IMR-90 (cell line): ENCODE measurements at regions not wholly inside any gene's neighbourhood (a gene's known extent, or its start where the extent isn't known, plus 50 kb on each side); places are given as distances from the start of the nearest gene placed in this dataset.

Experiments
- ATAC-seq: fragments of 200-7000 bp; cut with Tn5 transposase; 2 replicates; pipeline ENCODE4 v1.9.1; 2020; ENCODE audit warnings: low read depth, mild to moderate bottlenecking, moderate library complexity
- BruUV-seq: library from RNA; stranded (reverse); fragments of 400-500 nt; replicated peaks from 2 replicates; lab custom pipeline; 2021; lab: Mats Ljungman, UMichigan
- CTCF ChIA-PET: fragments of 300-600 bp; formaldehyde crosslinking; extraction: SDS; loops from one replicate; lab custom pipeline; 2021; ENCODE audit warnings: antibody characterized with exemption; lab: Yijun Ruan, JAX
- POLR2A ChIA-PET: fragments of 300-600 bp; sonication (Branson Sonifier 250); formaldehyde crosslinking; loops from one replicate; lab custom pipeline; 2022; ENCODE audit warnings: antibody characterized with exemption; ENCODE audit not compliant: unreplicated experiment; lab: Charles Lee
- DNase-seq: peaks from one replicate; pipeline ENCODE4 v3.0.0; 2013
- H2AFZ ChIP-seq: replicated peaks from 2 replicates; pipeline ENCODE3; 2013; ENCODE audit warnings: low read length, mild to moderate bottlenecking; ENCODE audit not compliant: poor library complexity
- H2AK5ac ChIP-seq: 2 replicates; pipeline ENCODE4 v1.6.1; 2013; ENCODE audit warnings: low read depth, low read length, inconsistent platforms
- H2AK9ac ChIP-seq: replicated peaks from 2 replicates; pipeline ENCODE3; 2013; ENCODE audit warnings: mild to moderate bottlenecking, low read depth, low read length, moderate library complexity; ENCODE audit not compliant: poor library complexity
- H2BK120ac ChIP-seq: 2 replicates; pipeline ENCODE4 v1.6.1; 2013; ENCODE audit warnings: low read depth, low read length, inconsistent platforms
- H2BK15ac ChIP-seq: 3 replicates; pipeline ENCODE4 v1.6.1; 2013; ENCODE audit warnings: low read depth, low read length, inconsistent platforms
- H2BK20ac ChIP-seq: 2 replicates; pipeline ENCODE4 v1.6.1; 2013; ENCODE audit warnings: low read depth, mild to moderate bottlenecking, inconsistent platforms, low read length, moderate library complexity
- H2BK5ac ChIP-seq: 2 replicates; pipeline ENCODE4 v1.6.1; 2013; ENCODE audit warnings: mild to moderate bottlenecking, low read depth, low read length, inconsistent platforms; ENCODE audit not compliant: poor library complexity, severe bottlenecking
- H3K14ac ChIP-seq: replicated peaks from 2 replicates; pipeline ENCODE4 v1.6.1; 2013; ENCODE audit warnings: low read depth, low read length, inconsistent platforms
- H3K18ac ChIP-seq: 2 replicates; pipeline ENCODE4 v1.6.1; 2013; ENCODE audit warnings: low read depth, low read length, control low read depth
- H3K23ac ChIP-seq: 2 replicates; pipeline ENCODE4 v1.6.1; 2013; ENCODE audit warnings: low read depth, low read length, inconsistent platforms
- H3K27ac ChIP-seq: 2 replicates; pipeline ENCODE4 v1.5.1; 2013; ENCODE audit warnings: mild to moderate bottlenecking, control low read depth, low read length; ENCODE audit not compliant: insufficient read depth
- H3K27me3 ChIP-seq: 2 replicates; pipeline ENCODE4 v1.6.1; 2013; ENCODE audit warnings: low read length; ENCODE audit not compliant: control insufficient read depth, insufficient read depth
- H3K36me3 ChIP-seq: 2 replicates; pipeline ENCODE4 v1.6.1; 2013; ENCODE audit warnings: low read length, mixed read lengths; ENCODE audit not compliant: control insufficient read depth, insufficient read depth
- H3K4ac ChIP-seq: 2 replicates; pipeline ENCODE4 v1.6.1; 2013; ENCODE audit warnings: low read depth, low read length, inconsistent platforms
- H3K4me1 ChIP-seq: 2 replicates; pipeline ENCODE4 v1.6.1; 2013; ENCODE audit warnings: low read length, mixed read lengths; ENCODE audit not compliant: control insufficient read depth, insufficient read depth
- H3K4me2 ChIP-seq: 2 replicates; pipeline ENCODE4 v1.6.1; 2013; ENCODE audit warnings: low read depth, mild to moderate bottlenecking, control low read depth, low read length, moderate library complexity
- H3K4me3 ChIP-seq: 2 replicates; pipeline ENCODE4 v1.5.1; 2013; ENCODE audit warnings: low read depth, mild to moderate bottlenecking, control low read depth, low read length, moderate library complexity; ENCODE audit not compliant: insufficient read depth
- H3K56ac ChIP-seq: 2 replicates; pipeline ENCODE4 v1.6.1; 2013; ENCODE audit warnings: low read length, inconsistent platforms; ENCODE audit not compliant: insufficient read depth; ENCODE audit errors: extremely low read depth
- H3K79me1 ChIP-seq, 2 experiments: 2 replicates each; pipeline ENCODE4 v1.6.1; 2013; ENCODE audit warnings: low read length in 2 of 2, inconsistent platforms in 1 of 2, low read depth in 1 of 2
- H3K9ac ChIP-seq: 2 replicates; pipeline ENCODE4 v1.6.1; 2013; ENCODE audit warnings: low read depth, low read length, control low read depth
- H3K9me1 ChIP-seq: 2 replicates; pipeline ENCODE4 v1.6.1; 2013; ENCODE audit warnings: low read length, inconsistent platforms; ENCODE audit not compliant: insufficient read depth
- H3K9me3 ChIP-seq: 2 replicates; pipeline ENCODE4 v1.6.1; 2013; ENCODE audit warnings: low read length; ENCODE audit not compliant: control insufficient read depth, insufficient read depth
- H4K20me1 ChIP-seq: 2 replicates; pipeline ENCODE4 v1.6.1; 2013; ENCODE audit warnings: low read length, inconsistent platforms; ENCODE audit not compliant: insufficient read depth
- H4K5ac ChIP-seq: 2 replicates; pipeline ENCODE4 v1.6.1; 2013; ENCODE audit warnings: mild to moderate bottlenecking, low read depth, low read length, control low read depth
- H4K8ac ChIP-seq, 2 experiments: 2 replicates each; pipeline ENCODE4 v1.6.1; 2013; ENCODE audit warnings: low read depth in 2 of 2, low read length in 2 of 2, control low read depth in 1 of 2, inconsistent platforms in 1 of 2
- H4K91ac ChIP-seq: 2 replicates; pipeline ENCODE4 v1.6.1; 2013; ENCODE audit warnings: low read depth, low read length, inconsistent platforms; ENCODE audit not compliant: insufficient read depth
- CEBPB ChIP-seq: IDR thresholded peaks from 2 replicates; pipeline ENCODE4 v1.6.1; 2012; ENCODE audit warnings: low read depth, low read length, improper control_type of control experiment
- CHD1 ChIP-seq: IDR thresholded peaks from 2 replicates; pipeline ENCODE4 v1.6.1; 2012; ENCODE audit warnings: low read depth, low read length, improper control_type of control experiment
- MAFK ChIP-seq: IDR thresholded peaks from 2 replicates; pipeline ENCODE4 v1.6.1; 2012; ENCODE audit warnings: low read depth, low read length, improper control_type of control experiment
- MAZ ChIP-seq: IDR thresholded peaks from 2 replicates; pipeline ENCODE4 v1.6.1; 2012; ENCODE audit warnings: low read depth, mild to moderate bottlenecking, low read length, improper control_type of control experiment, moderate library complexity, borderline replicate concordance
- MXI1 ChIP-seq: IDR thresholded peaks from 2 replicates; pipeline ENCODE4 v1.6.1; 2012; ENCODE audit warnings: low read depth, mild to moderate bottlenecking, low read length, moderate library complexity, borderline replicate concordance
- RAD21 ChIP-seq: IDR thresholded peaks from 2 replicates; pipeline ENCODE4 v1.6.1; 2012; ENCODE audit warnings: low read length, improper control_type of control experiment
- RFX5 ChIP-seq: IDR thresholded peaks from 2 replicates; pipeline ENCODE4 v1.8.0; 2012; ENCODE audit warnings: low read depth, mild to moderate bottlenecking, low read length, moderate library complexity
- whole genome bisulfite sequencing, 2 experiments: methylation state at CpG; one replicate each; pipeline versions ENCODE4 v1.1.5 to v1.1.7; 2013; ENCODE audit warnings: missing lambda C conversion rate in 2 of 2; ENCODE audit not compliant: insufficient read length in 1 of 2; ENCODE audit errors: extremely low coverage in 2 of 2; 5-methylcytosine and 5-hydroxymethylcytosine counted together
- dilution Hi-C: fragments of 300-500 bp; cut with HindIII; formaldehyde crosslinking; loops from one replicate; pipeline ENCODE4 v1.14.3; 2018; ENCODE audit warnings: low sequenced_read_pairs; ENCODE audit not compliant: unreplicated experiment
- in situ Hi-C: fragments of 300-500 bp; cut with MboI; formaldehyde crosslinking; loops from 3 replicates; pipeline ENCODE4 v1.14.3; 2019; ENCODE audit warnings: low sequenced_read_pairs, inconsistent platforms, mixed read lengths
- intact Hi-C: fragments of 100-400 bp; cut with micrococcal nuclease; formaldehyde crosslinking; loops from 2 replicates; pipeline ENCODE4 v1.10.0; 2022
- TF ChIP-seq, protein P1 (sequence below): fragments of 150-350 bp; IDR thresholded peaks from 2 replicates; pipeline ENCODE4 v1.6.1; 2016; ENCODE audit warnings: low read depth, mild to moderate bottlenecking, low read length, moderate library complexity, borderline replicate concordance

DNA sequence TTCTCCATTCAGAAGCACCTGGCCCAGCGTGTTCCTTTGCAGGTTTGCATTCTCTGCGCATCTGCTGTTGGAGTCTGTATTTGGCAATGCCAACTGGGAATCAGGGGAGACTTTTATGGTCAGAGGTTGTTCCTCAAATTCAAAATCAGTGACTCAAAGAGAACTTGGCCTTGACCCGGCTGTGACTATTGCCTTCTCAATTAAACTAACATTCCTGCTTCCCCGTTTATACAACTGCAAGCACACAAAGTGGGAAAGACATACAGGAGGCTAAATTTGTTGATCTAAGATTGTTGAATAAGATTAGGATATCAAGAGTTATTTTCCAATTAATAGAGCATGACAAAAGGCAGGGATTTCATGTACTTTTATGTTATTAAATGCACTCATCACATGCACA, 402.4 kb upstream of the IRX2 start:
- Histone ChIP-seq H3K9me1 (no peaks in the 10 kb centered on the region), H2BK5ac (no peak overlapping the region), H4K20me1 (no peaks in the 10 kb centered on the region), H4K5ac (no peak overlapping the region), H3K27me3 (no peaks in the 10 kb centered on the region), H2AFZ (no peak overlapping the region), H2AK5ac (no peak overlapping the region), H2AK9ac (no peak overlapping the region), H3K23ac (no peak overlapping the region), H3K27ac (no peak overlapping the region), H3K4me1 (no peaks in the 10 kb centered on the region), H2BK20ac (no peak overlapping the region), H3K4me3 (no peak overlapping the region), H3K79me1 (no peaks in the 10 kb centered on the region), H3K9me3 (peaks cover 31% of the 10 kb centered on the region), H4K8ac (no peak overlapping the region), H3K18ac (no peak overlapping the region), H3K56ac (no peak overlapping the region), H3K36me3 (no peaks in the 10 kb centered on the region), H3K4ac (no peak overlapping the region), H4K91ac (no peak overlapping the region), H2BK120ac (no peak overlapping the region), H3K9ac (no peak overlapping the region), H3K4me2 (no peak overlapping the region), H3K14ac (no peak overlapping the region), H2BK15ac (no peak overlapping the region)
- dilution Hi-C loops (no loop called here), in situ Hi-C loops (no loop called here), intact Hi-C loops (no loop called here)
- DNase-seq (no peak), ATAC-seq (no peak)
- no CpG with 5 or more reads among the region's 4 CpGs for WGBS, 2 experiments
- TF ChIP-seq, protein P1, sequence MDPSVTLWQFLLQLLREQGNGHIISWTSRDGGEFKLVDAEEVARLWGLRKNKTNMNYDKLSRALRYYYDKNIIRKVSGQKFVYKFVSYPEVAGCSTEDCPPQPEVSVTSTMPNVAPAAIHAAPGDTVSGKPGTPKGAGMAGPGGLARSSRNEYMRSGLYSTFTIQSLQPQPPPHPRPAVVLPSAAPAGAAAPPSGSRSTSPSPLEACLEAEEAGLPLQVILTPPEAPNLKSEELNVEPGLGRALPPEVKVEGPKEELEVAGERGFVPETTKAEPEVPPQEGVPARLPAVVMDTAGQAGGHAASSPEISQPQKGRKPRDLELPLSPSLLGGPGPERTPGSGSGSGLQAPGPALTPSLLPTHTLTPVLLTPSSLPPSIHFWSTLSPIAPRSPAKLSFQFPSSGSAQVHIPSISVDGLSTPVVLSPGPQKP = no peak
- TF ChIP-seq MXI1 (no peak), RFX5 (no peak), MAZ (no peak), CHD1 (no peak), RAD21 (no peak), CEBPB (no peak), MAFK (no peak)
- BruUV-seq = no TSS peak
- ChIA-PET POLR2A (no interaction called here), CTCF (no interaction called here)
